Pons (tissue), 1 donor: ENCODE measurements at regions not wholly inside any gene's neighbourhood (a gene's known extent, or its start where the extent isn't known, plus 50 kb on each side); places are given as distances from the start of the nearest gene placed in this dataset.
A peak's percentile ranks its signal among the peaks of the same experiment; 100 is the strongest.

Experiments used
- DNase-seq: peaks from one replicate; pipeline ENCODE4 v3.0.0-alpha.2; 2016; ENCODE audit warnings: low spot score

DNA sequence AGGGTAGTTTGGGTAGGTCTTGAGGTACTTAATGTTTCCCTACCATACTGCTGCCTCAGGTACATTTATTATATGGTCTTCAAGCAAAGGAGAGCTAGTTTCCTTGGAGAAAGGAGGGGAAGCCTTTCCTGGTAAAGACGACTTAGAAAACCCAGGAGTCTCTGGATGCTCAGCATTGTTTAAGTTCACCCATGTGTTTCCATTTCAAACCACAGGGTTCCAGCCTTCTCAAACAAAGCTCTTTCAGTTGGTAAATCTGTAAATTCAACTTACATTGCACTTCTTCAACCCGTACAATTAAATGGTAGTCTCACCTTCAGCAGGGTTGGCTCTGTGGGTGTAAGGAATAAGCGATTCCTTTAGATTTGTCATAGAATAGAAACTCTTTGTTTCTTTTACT is 111.9 kb upstream of the UNC5C start:
- DNase-seq, result no peak

GRCh38 chr4:95651891-95652290 is 103.1 kb upstream of the UNC5C start:
- DNase-seq, result no peak

GRCh38 chr4:95644417-95644816 is 95.6 kb upstream of the UNC5C start:
- no peak for DNase-seq

GRCh38 chr4:95643627-95644026 is 94.9 kb upstream of the UNC5C start:
- no peak for DNase-seq

- DNase-seq, result no peak
Observed at GRCh38 chr4:95641571-95641970, 92.8 kb upstream of the UNC5C start.

GRCh38 chr4:95640311-95640710 is 91.5 kb upstream of the UNC5C start:
- DNase-seq, result peak; percentile 83

DNA sequence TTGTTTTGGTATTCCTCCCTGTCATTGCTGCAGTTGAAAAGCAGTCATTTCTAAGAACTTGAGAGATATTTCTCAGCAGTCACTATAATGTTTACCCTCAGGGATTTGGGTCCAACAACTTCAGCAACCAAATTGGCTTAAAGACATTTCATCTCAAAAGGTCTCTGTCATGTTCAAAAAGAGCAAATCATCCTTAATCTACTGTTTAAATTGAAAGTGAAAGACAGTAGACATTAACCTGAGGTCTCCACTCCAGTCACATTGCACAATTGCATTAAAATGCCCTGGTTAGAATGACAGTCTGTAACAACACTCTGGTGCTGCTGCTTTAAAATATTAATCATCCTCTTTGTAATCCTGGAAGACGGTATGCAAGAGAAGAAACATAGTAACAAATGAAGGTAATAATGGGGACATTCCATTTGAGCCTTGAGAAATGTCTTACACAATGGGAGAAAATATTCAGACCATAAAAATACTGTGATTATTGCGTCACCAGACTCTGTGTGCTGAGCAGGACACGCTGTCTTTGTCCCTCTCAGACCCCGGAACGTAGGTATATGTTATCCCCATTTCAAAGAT is 90.2 kb upstream of the UNC5C start:
- peak; percentile 35 for DNase-seq

DNA sequence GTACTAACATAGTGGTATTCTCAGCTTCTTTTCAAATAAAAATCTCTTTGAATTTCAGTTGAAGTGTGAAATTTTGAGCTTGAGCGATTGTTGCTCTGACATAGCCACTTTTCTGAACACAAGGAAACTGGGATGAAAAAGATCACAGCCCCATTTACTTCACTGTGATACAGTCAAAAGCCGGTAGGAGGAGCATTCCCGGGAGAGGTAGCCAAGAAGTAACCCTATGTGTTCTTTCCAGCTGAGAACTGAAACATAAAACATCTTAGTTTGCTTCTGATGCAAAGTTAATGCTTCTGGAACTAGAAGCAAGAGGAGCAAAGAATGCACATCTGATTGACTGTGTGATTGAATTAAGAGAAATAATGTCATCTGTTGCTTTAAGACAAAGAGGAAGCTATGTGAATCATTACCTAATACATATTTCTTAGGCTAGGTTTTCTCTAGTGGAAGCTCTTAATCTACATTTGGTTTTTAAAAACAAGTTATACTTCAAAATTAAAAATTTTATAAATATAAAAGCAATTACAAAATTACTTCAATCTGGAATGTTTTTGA is 88.3 kb upstream of the UNC5C start:
- peak; percentile 49 for DNase-seq

DNA sequence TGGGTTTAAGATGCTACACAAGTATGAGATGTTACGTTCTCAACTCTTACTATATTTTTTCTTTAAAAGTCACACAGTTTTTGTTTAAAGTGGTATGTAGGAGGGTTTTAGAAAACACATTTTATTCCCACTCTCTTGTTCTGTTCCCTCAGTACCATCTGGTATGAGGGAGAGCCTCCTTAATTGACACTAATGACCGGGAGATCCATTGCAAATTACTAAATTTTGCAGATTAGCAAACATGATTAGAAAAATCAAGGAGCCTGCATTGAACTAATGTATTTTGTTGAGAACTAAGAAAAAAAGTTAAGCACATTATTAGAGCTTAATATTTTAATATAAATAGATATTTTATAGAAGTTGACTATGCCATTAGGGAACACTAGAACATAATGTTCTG is 87.3 kb upstream of the UNC5C start:
- no peak for DNase-seq

DNA sequence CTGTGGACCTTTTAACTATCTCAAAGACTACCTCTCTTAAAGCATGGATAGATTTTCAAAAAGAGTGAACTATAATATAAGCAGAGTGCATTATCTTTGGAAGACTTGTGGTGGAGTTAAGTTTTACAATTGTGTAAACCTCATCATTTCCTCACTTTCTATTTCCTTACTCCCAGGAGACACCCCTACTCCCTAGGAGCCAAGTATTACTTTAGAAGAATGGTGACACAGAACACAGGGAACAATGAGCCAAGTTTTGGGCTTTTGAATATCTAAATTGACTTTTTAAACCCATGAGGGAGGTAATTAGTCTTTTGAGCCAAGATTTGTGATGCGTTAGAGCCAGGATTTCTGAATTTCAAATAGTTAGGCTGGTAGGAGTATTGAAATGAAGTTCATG is 78.9 kb upstream of the UNC5C start:
- no peak for DNase-seq

DNA sequence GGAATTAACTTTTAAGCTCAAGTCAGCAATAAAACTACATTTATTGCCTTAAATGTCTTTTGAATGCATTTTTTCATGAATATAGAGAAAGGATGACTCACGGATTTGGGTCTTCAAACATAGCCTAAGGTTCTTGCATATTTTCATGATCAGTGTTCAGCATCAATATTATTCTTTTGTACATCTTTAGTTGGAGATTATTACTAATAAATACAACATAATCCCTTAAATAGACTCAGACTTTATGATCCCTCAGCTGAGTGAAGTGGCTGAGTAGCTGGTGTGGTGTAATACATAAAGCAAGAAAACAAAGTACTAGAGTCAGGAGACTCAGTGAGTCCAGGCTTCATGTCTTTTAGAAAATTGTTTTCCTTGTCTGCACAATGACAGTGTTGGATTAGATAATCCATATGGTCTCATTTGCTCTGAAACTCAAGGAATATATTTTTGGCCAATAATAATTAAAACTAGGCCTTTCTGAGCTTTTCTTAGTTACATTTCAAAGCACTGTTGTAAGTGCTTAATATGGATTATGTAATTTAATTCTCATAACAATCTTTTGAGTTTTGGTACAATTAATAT is 78.3 kb upstream of the UNC5C start:
- no peak for DNase-seq

DNA sequence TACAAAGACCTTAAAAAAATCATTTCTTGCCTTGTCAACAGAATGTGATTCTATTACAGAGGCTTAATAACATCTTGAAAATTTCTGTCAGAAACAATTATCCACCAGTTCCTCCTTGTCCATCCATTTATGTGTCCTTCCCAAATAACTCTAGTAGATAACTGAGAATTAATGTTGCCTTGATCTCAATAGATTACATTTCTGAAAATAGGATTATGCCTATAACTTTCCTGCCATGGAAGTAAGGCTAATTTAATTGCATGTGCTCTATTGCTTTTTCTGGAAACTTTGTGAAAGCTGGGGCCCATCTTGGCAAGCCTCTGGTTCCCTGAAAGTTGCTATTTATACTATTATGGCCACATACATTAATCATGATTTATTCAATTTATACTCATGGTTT is 76.2 kb upstream of the UNC5C start:
- no peak for DNase-seq

GRCh38 chr4:95619525-95620443 is 71.0 kb upstream of the UNC5C start:
- DNase-seq, result no peak

- DNase-seq, result no peak
Observed at GRCh38 chr4:95614684-95615205, 66.0 kb upstream of the UNC5C start.

- no peak for DNase-seq
Observed at GRCh38 chr4:95610061-95610569, 61.3 kb upstream of the UNC5C start.

DNA sequence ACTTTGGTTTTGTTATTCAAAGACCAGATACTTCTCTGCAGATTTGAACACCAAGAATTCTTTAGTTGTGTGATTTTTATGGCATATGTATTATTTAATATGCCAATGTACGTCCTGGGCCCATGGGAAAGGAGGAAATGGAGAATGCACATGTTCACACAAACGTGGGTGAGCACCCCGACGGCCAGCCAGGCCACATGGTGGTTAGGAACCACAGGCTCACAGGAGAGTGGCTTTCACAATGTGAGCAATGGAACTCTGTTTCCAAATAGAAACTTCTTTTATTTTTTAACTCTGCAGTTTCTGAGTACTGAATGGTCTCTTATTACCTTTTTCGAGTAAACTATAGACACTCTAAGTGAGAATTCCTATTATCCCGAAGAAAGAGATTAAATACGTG is 58.0 kb upstream of the UNC5C start:
- no peak for DNase-seq

GRCh38 chr4:95603393-95603792 is 54.6 kb upstream of the UNC5C start:
- DNase-seq, result no peak

DNA sequence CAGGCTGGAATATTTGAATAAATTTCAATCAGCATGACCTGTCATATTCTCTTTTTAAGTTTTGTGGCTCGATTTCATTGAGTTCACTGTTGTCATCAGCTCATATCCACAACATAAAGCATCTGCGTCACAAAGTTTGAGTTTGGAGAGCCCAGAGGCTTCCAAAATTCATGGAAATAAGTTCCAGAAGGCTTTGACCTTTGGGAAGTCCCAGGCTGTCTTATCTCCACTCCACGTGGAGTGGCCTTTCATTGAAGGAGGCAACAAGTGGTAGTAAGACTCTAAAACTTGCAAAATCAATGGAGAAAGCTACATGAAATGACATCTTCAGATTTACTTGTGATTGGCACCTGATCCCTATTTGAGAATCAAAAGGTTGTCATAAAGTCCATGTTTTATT is 54.1 kb upstream of the UNC5C start:
- DNase-seq, result no peak

- no peak for DNase-seq
Observed at GRCh38 chr4:95601356-95601755, 52.6 kb upstream of the UNC5C start.

- DNase-seq, result no peak
Observed at GRCh38 chr4:95599777-95600400, 51.1 kb upstream of the UNC5C start.
